Right ventricle myocardium inferior (tissue), 1 donor: ENCODE measurements at regions not wholly inside any gene's neighbourhood (a gene's known extent, or its start where the extent isn't known, plus 50 kb on each side); places are given as distances from the start of the nearest gene placed in this dataset.
"Not testable (repeated sequence)": the region's sequence is repeated elsewhere in the genome, so short reads cannot be mapped to it uniquely, and the experiment has no call there.

Source experiments
- ATAC-seq: fragments of 200-7000 bp; cut with Tn5 transposase; one replicate; pipeline ENCODE4 v1.9.1; 2020; ENCODE audit warnings: mild to moderate bottlenecking, moderate library complexity
- DNase-seq: peaks from one replicate; pipeline ENCODE4 v3.0.0; 2021; ENCODE audit errors: missing footprints
- intact Hi-C: fragments of 100-400 bp; cut with DNase I; formaldehyde crosslinking; loops from one replicate; pipeline ENCODE4 v1.11.0; 2022
- donor health status: DM: no; HTN: yes; CAD: no; lungs with severe emphysema.

DNA sequence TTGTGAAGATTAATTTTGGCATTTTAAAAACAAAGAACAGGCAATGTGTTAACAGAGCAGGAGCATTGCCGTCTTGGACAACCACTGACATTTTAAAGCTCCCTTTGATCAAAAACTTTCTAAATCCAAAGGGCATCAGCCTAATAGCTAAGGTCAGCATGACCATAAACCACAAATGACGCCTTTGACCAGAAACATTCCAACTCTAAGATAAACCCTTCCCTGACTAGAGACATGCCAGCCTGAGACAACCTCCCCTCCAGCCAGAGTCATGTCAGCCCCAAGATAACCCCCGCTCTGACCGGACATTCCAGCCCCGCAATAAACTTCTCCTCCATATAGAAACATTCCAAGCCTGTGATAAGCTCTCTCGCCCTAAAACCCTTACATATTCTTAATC, 949.4 kb upstream of the POT1 start:
- ATAC-seq: no peak
- intact Hi-C loops: no loop called here
- no peak for DNase-seq

- DNase-seq (no peak), ATAC-seq (no peak)
- intact Hi-C loops: no loop called here
These were observed 948.8 kb upstream of the POT1 start for GRCh38 chr7:125878235-125878956.

GRCh38 chr7:125877246-125877645, 947.6 kb upstream of the POT1 start:
- no peak for ATAC-seq
- DNase-seq: no peak
- intact Hi-C loops: no loop called here

DNA sequence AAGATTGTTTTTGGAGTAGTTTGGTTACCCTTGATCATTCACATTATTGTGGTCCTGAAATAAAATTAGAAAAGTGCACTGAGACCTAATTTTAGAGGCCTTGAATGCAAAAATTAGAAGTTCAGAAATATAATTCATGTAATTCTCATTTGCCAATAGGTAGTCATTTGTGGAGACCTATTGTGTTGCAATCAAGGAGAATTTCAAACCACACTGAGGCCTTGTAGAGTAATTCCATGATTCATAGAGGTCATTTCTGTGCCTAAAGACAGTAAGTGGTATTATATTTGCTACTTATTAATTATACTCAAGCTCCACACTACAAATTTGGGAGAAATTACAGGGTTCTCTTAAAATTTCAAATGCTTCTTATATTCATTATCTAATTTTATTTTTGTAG, 946.8 kb upstream of the POT1 start:
- no peak for DNase-seq
- intact Hi-C loops: no loop called here
- ATAC-seq: no peak

DNA sequence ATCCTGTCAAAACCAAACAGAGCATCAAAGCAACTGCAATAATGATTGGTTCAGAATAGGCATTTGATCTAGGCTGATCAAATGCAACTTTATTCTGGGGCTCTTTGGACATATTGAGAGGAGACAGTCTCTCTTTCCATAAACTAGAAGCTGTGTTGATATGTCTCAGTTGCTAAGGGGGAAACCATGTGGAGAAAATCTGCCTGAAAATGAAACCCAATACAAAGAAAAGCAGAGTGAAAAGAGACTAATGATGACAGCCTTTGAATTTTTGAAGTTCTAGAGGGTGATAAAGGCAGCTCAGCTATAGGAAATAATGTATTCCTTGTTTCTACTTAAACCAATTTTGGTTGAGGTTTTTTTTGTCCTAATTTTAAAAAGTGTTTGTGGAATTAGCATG, 941.8 kb upstream of the POT1 start:
- ATAC-seq (no peak), DNase-seq (no peak)
- intact Hi-C loops: no loop called here

- no peak for DNase-seq
- intact Hi-C loops: no loop called here
- no peak for ATAC-seq
These were observed 928.0 kb upstream of the POT1 start for GRCh38 chr7:125857606-125858005.

GRCh38 chr7:125848157-125848556, 918.5 kb upstream of the POT1 start:
- intact Hi-C loops: no loop called here
- no peak for ATAC-seq
- no peak for DNase-seq

GRCh38 chr7:125847692-125848091, 918.1 kb upstream of the POT1 start:
- ATAC-seq (no peak), DNase-seq (peak; percentile 20)
- intact Hi-C loops: no loop called here

DNA sequence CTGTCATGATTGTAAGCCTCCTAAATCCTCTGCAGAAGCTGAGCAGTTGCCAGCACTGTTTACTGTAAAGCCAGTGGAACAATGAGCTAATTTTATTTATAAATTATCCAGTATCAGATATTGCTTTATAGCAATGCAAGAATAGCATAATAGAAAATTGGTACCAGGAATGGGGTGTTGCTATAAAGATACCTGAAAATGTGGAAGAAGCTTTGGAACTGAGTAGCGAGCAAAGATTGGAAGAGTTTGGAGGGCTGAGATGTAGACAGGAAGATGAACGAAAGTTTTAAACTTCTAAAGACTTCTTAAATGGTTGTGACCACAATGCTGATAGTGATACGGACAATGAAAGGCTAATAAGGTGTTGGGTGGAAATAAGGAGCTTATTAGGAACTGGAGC, 917.4 kb upstream of the POT1 start:
- ATAC-seq (no peak), DNase-seq (no peak)
- intact Hi-C loops: no loop called here

GRCh38 chr7:125845686-125846085, 916.1 kb upstream of the POT1 start:
- intact Hi-C loops: no loop called here
- ATAC-seq (no peak), DNase-seq (no peak)

GRCh38 chr7:125834421-125834820, 904.8 kb upstream of the POT1 start:
- intact Hi-C loops: no loop called here
- ATAC-seq (no peak), DNase-seq (no peak)

DNA sequence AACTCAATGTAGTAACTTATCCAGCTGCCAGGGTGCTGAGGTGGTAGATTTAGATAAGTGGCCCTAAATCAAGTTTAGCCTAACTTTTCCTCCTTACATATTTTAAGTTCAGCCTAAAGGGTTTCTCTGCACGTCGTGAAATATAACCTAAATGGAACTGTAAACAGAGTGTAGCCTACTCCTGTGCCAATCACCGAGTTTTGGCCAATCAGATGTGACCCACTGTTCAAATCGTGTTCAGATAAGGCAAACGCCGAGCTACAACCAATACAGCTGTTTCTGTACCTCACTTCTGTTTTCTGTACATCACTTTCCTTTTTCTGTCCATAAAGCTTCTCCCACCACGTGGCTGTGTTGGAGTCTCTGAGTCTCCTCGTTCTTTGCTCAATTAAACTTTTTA, 904.2 kb upstream of the POT1 start:
- DNase-seq: no peak
- ATAC-seq: no peak
- intact Hi-C loops: no loop called here

DNA sequence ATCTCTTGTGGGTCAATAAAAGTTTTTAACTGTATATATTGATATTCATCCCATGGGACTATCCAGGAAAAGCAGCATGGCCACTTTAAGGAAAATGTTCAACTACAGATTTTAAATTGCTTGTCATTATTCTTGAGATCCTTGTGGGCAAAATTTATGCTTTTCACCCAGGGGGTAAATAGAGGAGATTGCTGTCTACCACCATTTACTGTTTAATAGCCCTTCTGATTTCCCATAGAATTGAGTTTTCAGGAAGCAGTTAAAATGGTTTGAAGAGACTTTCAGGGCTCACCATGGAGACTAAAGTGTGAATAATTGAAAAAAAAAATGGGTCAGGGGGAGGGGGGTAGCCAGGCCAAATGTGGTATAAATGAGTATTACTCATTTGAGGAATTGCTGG, 901.1 kb upstream of the POT1 start:
- ATAC-seq (no peak), DNase-seq (no peak)
- intact Hi-C loops: no loop called here

DNA sequence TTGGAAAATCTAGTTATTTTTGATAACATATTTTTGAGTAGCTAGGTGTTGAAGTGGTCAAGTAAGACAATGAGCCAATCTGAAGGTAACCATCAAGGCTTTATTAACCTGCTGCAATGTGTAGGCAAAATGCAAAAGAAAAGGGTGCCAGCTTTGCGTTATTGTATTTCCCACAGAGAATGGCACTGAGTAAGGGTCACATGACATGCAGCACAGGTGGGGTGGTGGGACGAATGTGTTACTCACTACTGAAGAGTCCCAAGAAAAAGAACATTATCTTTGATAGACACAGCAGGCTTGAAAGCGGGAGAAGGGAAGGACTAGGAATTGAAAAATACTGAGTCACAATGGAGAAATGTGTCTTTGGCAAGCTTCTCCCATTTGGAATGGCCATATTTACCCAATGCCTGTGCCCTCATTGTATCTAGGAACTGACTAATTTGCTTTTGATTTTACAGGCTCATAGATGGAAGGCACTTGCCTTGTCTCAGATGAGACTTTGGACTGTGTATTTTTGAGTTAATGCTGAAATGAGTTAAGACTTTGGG, 898.6 kb upstream of the POT1 start:
- DNase-seq (no peak), ATAC-seq (no peak)
- intact Hi-C loops: no loop called here

DNA sequence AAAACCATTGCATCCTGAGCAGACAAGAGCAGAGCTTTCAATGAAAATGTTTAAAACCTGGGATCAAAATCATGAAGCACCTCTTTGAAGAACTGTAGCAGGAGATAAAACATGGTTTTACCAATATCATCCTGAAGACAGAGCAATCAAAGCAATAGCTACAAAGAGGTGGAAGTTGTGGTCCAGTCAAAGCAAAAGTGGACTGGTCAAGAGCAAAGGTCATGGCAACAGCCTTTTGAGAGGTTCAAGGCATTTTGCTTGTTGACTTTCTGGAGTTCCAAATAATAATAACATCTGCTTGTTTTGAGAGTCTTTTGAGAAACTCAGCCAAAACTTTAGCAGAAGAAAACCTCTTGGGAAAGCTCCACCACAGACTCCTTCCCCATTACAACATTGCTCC, 893.9 kb upstream of the POT1 start:
- intact Hi-C loops: no loop called here
- ATAC-seq (no peak), DNase-seq (no peak)

GRCh38 chr7:125820495-125820894, 890.9 kb upstream of the POT1 start:
- intact Hi-C loops: no loop called here
- DNase-seq: no peak
- no peak for ATAC-seq

GRCh38 chr7:125814100-125814499, 884.5 kb upstream of the POT1 start:
- DNase-seq (no peak), ATAC-seq (no peak)
- intact Hi-C loops: no loop called here

DNA sequence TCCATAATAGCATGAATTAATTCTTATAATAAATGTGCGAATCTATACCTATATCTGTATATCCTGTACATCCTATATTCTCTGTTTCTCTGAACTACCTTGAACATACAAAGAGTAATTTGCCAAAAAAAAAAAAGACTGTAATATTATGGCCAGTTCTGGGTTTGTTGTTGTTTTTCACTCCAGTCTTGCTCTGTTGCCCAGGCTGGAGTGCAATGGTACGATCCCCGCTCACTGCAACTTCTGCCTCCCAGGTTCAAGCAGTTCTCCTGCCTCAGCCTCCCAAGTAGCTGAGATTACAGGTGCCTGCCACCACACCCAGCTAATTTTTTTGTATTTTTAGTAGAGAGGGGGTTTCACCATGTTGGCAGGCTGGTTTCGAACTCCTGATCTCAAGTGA, 876.9 kb upstream of the POT1 start:
- intact Hi-C loops, ATAC-seq, DNase-seq: not testable (repeated sequence)

DNA sequence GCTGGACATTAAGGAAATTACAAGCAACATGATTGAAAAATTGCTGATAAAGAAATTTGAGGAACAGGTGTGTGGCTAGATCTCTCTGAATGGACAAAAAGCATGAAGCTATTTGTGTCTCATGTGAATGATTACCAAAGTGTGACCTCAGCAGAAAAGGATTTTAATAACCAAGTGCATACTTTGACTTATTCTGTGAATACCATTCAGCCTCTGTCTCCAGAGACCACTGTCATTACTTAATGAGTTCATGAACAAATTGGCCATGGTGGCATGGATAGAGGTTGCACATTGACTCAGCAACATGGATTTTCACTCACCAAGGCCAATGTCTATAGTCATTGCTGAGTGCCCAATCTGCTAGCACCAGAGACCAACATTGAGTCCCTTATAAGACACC, 874.6 kb upstream of the POT1 start:
- intact Hi-C loops: no loop called here
- ATAC-seq (no peak), DNase-seq (no peak)

GRCh38 chr7:125780153-125780552, 850.5 kb upstream of the POT1 start:
- intact Hi-C loops: no loop called here
- DNase-seq (no peak), ATAC-seq (no peak)

GRCh38 chr7:125775317-125775716, 845.7 kb upstream of the POT1 start:
- no peak for ATAC-seq
- intact Hi-C loops: no loop called here
- no peak for DNase-seq
